ENCODE measurements at regions not wholly inside any gene's neighbourhood (a gene's known extent, or its start where the extent isn't known, plus 50 kb on each side); places are given as distances from the start of the nearest gene placed in this dataset.

DNA sequence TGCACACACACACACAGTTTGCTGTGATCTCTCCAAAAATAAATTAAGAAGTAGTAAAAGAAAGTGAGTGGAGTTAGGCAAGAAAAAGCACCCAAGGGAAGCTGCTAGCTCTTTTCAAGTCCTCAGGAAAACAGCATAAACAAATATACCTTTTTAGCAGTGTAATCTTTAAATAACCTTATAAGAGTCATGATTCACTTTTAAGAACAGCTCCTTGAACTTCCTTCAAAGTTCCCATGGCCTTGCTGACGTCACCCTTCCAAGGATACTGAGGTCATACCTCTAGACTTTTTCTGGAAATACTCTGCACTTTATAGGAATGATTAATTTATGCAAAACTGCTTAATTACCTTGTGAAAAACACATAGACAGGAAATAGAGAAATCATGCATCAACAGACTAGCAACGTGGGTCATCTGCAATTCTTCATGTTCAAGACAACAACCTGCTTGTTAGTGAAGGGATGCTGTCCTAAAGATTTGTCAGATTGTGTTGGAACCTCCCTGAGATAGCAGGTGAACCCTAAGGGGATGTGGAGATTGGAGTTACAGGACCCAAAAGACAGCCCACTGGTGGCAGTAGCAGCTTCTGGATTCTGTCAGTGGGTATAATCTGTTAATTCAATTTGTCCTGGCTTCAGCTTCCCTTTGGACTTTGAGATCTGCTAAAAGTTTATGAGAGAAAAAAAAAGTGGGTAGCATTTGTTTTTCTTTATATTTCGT is 229.0 kb downstream of the ELAVL2 start:
- TF ChIP-seq, protein P1, sequence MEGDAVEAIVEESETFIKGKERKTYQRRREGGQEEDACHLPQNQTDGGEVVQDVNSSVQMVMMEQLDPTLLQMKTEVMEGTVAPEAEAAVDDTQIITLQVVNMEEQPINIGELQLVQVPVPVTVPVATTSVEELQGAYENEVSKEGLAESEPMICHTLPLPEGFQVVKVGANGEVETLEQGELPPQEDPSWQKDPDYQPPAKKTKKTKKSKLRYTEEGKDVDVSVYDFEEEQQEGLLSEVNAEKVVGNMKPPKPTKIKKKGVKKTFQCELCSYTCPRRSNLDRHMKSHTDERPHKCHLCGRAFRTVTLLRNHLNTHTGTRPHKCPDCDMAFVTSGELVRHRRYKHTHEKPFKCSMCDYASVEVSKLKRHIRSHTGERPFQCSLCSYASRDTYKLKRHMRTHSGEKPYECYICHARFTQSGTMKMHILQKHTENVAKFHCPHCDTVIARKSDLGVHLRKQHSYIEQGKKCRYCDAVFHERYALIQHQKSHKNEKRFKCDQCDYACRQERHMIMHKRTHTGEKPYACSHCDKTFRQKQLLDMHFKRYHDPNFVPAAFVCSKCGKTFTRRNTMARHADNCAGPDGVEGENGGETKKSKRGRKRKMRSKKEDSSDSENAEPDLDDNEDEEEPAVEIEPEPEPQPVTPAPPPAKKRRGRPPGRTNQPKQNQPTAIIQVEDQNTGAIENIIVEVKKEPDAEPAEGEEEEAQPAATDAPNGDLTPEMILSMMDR (conservative IDR thresholded peaks at IDR 0.05) = no peak
- H3K27ac ChIP-seq = peak overlapping the region; percentile 100

GRCh38 chr9:23598994-23599393 is 227.0 kb downstream of the ELAVL2 start:
- TF ChIP-seq, protein P1 (conservative IDR thresholded peaks at IDR 0.05) = no peak
- peak overlapping the region; percentile 100 for H3K27ac ChIP-seq

DNA sequence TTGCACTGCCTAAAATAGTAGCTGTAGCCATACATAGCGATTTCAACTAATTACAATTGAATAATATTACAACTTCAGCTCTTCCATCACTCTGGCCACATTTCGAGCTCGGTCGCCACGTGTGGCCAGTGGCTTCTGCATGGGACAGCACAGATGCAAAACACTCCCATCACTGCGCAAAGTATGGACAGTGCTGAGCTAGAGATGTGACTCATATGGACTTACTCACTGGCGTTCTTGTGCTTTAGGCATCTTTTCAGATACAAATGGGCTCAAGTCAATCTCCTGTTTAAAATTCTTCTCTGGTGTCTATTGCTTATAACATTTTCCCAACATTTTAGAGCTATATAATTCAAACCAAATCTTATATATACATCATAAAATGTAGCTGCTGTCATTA is 222.7 kb downstream of the ELAVL2 start:
- H3K27ac ChIP-seq = no peak overlapping the region; the same call in 1 of the 2 replicates
- TF ChIP-seq, protein P1 (conservative IDR thresholded peaks at IDR 0.05) = no peak

DNA sequence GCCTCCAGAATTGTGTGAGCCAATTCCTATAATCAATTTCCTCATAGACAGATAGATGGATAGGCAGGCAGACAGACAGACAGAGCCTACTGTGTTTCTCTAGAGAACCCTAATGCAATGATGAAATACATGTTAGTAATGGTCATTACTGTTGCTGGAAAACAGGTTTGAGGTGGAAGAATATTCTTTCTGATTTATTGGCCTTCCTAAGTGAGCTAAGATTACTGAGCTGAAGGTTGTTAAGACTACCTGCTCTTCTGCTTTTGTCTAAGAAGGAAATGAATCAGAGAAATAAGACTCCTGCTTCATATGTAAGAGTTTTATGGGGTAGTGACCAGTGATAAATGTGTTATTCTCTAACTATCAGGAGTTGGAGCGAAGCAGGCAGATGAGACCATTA is 219.9 kb downstream of the ELAVL2 start:
- TF ChIP-seq, protein P1 (conservative IDR thresholded peaks at IDR 0.05) = no peak
- H3K27ac ChIP-seq = peak overlapping the region; percentile 77; the same call in 1 of the 2 replicates

DNA sequence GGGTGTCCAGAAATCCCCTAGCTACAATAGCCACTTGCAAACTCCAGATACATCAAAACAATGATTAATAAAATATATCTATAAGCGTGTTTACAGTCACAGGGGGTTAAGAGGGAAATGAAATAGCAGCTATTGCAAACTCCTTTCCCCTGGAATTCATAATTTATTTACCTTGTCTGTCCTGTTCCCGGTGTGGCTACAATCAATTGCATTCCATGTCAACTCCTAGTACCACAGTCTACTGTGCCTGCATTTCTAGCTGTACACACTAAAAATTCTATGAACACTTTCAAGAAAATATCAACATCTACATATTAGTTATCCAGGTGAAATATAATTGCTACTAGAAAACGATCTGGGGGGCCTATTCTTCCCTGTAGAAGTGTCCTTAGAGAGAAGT is 217.6 kb downstream of the ELAVL2 start:
- peak overlapping the region; percentile 77 for H3K27ac ChIP-seq
- TF ChIP-seq, protein P1 (conservative IDR thresholded peaks at IDR 0.05) = no peak

- H3K27ac ChIP-seq = no peak overlapping the region
- TF ChIP-seq, protein P1 (conservative IDR thresholded peaks at IDR 0.05) = no peak
These were observed 214.2 kb downstream of the ELAVL2 start for GRCh38 chr9:23611869-23612268.

DNA sequence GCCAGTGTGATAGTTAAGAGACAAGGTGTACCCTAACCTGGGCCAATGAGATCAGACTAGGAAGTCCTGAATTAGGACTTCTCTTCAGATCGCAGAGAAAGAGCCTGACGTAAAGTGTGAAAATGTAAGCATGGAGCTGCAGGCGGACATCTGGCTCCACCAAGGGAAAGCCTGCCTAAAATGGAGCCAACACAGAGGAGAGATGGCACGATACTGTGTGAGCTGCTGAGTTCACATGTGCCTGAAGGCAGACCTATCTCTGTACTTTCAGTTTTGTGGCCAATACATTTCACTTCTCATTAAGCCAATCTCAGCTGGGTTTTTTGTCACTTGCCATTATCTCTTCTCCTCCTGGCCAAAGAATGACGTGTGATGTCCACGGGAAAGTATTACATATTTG is 210.5 kb downstream of the ELAVL2 start:
- no peak overlapping the region for H3K27ac ChIP-seq
- TF ChIP-seq, protein P1 (conservative IDR thresholded peaks at IDR 0.05) = no peak
